Superior temporal gyrus (tissue), 1 donor: ENCODE measurements at regions not wholly inside any gene's neighbourhood (a gene's known extent, or its start where the extent isn't known, plus 50 kb on each side); places are given as distances from the start of the nearest gene placed in this dataset.
A peak's percentile ranks its signal among the peaks of the same experiment; 100 is the strongest.
"Not testable (repeated sequence)": the region's sequence is repeated elsewhere in the genome, so short reads cannot be mapped to it uniquely, and the experiment has no call there.

Experiments used
- DNase-seq: peaks from one replicate; pipeline ENCODE4 v3.0.0-alpha.2; 2016; ENCODE audit errors: extremely low spot score

- no peak for DNase-seq
Measured at GRCh38 chr5:15384176-15384575, 115.8 kb upstream of the FBXL7 start.

DNA sequence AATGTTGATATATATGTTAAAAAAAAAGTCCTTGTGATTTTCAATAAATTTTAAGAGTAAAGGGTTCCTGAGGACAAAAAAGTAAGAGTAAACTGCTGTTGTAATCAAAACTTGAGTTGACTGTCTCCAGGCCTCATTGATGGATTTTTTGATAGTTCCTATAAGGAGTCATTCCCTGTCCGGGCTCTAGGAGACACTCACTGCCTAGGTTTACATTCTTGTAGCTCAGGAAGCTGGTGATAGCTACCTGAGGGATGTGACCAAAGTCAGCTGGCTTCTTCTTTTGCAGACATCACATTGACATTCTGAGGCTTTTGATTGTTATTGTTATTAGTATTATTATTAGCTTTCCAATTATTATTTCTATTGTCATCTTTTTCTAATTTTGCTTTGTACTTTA is 116.5 kb upstream of the FBXL7 start:
- peak; percentile 49 for DNase-seq

- DNase-seq: no peak
Measured at GRCh38 chr5:15383021-15383420, 117.0 kb upstream of the FBXL7 start.

DNA sequence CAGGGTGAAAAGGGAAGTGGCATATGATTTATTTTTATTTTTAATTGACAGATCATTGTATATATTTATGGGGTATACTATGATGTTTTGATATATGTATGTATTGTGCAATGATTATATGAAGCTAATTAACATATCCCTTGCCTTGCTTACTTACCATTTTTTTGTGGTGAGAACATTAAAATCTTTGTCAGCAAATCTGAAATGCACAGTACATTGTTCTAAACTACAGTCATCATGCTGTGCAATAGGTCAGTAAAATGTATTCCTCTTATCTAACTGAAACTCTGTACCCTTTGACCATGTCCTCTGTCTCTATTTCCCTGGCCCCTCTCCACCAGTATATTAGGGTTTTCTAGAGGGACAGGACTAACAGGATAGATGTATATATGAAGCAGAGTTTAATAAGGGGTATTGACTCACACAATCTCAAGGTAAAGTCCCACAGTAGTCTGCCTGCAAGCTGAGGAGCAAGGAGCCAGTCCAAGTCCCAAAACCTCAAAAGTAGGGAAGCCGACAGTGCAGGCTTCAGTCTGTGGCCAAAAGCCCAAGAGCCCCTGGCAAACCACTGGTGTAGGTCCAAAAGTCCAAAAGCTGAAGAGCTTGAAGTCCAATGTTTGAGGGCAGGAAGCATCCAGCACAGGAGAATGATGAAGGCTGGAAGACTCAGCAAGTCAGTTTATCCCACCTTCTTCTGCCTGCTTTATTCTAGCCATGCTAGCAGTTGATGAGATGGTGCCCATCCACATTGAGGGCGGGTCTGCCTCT is 122.2 kb upstream of the FBXL7 start:
- DNase-seq: no peak

DNA sequence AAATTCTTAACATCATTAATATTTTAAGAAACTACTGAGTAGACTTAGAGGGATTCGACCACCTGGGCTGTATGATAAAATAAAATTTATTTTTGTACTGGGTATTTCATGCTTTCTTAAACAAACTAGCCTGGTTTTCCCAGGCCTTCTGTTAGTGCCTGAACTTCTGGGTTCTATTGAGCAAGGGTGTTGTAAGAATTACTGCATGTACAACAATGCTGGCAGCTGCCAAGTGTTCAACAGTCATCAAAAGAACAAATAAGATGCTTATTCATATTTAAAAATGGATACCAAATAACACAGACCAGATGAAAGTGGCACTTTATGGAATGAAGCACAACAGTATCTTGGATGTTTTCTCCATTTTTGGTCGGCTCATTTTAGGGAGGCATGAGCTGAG is 123.2 kb upstream of the FBXL7 start:
- no peak for DNase-seq

DNA sequence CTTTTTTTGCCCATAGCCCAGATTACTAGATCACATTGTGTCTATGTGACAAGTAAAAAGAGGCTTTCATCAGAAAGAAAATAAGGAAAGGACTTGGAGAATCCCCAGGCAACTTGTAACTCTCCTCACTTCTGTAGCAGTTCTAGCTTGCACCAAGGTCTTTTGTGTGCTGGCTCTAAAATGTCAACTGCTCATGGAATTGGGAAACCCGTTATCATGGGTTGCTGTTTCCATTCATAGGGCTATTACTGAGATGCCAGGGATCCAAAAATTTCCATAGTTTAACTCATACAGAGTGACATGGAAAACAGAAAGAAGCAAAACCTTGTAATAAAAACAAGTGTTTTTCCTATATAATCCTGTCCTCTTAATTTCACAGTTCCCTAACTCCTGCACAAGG is 123.9 kb upstream of the FBXL7 start:
- DNase-seq: no peak

GRCh38 chr5:15375559-15375958 is 124.4 kb upstream of the FBXL7 start:
- DNase-seq: no peak

DNA sequence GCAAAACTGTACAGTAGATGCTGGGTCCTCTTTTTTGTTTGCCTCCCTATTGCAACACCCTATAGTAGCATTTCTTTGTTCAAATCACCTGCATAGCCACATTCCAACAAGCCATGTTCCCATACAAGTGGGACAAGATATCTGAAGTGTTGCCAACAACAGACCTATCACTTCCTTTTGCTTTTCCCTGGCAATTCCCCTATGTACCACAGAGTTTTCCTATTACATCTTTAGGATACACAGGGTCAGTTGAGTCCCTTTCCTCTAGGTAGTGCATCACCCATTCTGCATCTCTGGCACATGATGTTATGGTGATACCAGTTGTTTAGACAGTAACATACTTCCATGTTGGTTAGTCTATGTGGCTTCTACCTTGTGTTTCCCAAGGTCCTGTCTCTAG is 125.1 kb upstream of the FBXL7 start:
- DNase-seq: no peak

DNA sequence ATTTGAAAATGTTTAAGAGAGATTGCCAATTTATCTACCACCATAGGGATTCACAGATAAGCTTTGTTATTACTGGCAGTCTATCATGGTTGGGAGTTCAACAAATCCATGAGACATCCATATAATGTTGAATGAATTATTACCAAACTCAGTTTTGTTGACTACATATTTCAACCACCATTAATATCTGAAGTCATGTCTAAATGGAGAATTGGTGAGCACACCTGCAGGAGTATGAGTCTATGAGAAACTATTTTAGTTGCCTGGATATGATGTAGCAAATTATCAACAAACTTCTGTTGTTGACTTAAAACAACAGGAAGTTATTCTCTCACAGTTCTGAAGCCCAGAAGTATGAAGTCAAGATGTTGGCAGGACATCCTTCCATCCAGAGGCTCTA is 126.8 kb upstream of the FBXL7 start:
- DNase-seq: no peak

DNA sequence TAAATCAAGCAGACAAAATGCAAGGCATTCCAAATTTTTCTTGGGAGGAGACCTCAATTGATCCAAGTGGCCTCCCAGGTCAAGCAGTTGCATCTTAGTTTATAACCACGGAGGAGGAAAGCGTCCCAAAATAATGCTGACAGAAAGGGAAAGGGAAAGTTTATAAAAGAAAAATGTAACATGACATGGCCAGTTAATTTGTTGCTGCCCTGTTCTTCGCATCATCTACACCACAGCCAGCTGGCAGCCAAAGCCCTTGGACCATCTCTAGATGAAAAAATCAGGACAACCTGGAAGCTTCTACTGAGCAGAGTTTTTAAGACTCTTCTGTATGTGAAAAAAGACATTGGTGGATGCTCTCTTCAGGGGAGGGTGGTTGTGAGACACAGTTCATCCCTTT is 128.8 kb upstream of the FBXL7 start:
- no peak for DNase-seq

DNA sequence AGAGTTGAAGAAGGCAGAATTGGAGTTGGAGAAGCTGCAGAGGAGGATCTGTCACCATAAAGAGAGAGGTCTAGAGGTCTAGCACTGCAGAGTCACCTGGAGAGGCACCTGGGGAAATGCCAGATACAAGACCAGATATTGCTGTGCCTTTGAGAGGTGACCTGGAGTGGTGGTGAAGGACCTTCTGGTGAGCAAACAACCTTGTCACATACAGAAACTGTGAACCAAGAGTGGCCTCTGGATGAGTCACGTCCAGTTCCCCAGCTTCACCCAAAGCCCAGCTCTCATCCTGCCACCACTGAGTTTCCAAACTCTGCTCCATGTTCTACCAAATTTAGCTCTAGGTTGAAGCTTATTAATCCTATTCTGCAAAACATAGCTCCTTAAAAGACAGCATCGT is 131.1 kb upstream of the FBXL7 start:
- no peak for DNase-seq

- DNase-seq: no peak
Measured at GRCh38 chr5:15367489-15367888, 132.5 kb upstream of the FBXL7 start.

DNA sequence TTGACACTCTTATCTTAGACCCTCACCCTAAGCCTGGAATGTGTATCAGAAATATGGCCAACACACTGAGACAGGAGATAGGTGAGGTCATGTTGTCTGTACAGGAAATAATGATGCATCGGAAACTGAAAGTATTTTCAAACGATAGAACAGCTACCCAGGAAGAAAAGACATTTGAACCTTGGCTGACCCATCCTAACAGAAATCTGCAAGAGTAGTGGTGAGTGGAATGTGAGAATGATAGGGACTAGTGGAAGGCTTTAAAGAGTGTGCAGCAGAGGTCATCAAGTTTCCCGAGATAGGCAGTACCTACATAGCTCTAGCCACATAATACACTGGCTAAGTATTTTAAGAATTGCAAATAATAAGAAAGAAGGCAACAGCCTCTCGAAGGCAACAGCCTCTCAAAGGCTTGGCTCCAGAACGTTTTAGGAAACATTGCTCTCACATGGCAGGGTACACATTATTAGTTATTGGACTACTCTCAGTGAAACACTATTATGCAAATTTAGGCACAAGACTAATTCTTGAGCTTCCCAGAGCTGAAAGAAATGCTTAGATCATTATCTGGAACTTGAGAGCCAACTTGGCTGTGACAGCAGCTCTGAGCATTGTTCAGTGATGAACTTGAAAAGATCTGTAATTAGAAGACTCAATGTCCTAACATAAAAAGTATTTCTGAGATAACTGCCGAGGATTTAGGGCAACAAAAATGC is 133.1 kb upstream of the FBXL7 start:
- DNase-seq: peak; percentile 40

- DNase-seq: no peak
Measured at GRCh38 chr5:15365070-15365469, 134.9 kb upstream of the FBXL7 start.

- DNase-seq: no peak
Measured at GRCh38 chr5:15363601-15364000, 136.4 kb upstream of the FBXL7 start.

DNA sequence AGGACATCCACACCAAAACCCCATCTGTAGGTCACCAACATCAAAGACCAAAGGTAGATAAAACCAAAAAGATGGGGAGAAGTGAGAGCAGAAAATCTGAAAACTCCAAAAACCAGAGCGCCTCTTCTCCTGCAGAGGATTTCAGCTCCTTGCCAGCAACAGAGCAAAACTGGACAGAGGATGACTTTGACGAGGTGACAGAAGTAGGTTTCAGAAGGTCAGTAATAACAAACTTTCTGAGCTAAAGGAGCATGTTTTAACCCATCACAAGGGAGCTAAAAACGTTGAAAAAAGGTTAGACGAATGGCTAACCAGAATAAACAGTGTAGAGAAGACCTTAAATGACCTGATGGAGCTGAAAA is 142.9 kb upstream of the FBXL7 start:
- not testable (repeated sequence) for DNase-seq

- DNase-seq: not testable (repeated sequence)
Measured at GRCh38 chr5:15356308-15357091, 143.5 kb upstream of the FBXL7 start.

DNA sequence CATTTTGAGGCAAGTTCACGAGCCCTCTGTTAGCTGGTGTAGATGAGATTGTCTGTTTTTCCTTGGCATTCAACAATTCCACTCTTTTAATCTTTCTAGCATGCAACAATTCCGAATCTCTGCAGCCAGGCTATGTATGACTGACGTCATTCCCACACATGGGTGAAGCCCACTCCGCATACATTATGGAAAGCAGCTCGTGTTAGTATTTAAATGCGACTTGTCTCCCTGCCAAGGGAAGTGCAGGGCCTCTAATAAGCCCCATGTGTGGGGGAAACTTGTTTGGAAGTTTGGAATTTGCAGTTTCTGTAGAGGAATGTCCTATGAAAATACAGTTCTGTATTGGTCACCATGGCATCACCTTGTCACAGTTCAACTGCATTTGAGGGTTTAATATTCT is 146.0 kb upstream of the FBXL7 start:
- no peak for DNase-seq

DNA sequence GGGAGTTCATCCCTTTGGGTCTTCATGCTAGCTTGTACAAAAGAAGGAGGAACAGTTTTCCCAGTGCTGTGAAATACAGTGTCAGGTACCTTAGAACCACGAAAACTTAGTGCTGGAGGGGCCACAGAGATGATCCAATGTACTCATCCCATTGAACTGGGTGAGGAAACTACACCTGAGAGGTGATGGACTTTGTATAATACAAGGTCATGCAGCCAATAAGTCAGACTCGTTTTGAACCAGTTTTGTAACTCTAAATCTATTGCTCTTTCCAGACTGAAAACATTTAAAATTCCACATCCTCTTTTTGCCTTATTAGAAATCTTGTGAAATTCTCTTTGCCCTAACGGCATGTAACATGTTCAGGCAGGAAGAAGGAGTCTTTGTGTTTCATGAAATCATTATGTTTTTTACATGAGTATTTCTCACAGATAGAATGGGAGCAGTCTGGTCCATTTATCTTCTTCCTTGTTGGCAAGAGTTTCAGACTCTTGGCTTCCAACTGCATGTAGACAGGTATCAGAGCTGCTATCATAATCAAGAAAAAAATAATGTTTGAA is 146.8 kb upstream of the FBXL7 start:
- DNase-seq: no peak

DNA sequence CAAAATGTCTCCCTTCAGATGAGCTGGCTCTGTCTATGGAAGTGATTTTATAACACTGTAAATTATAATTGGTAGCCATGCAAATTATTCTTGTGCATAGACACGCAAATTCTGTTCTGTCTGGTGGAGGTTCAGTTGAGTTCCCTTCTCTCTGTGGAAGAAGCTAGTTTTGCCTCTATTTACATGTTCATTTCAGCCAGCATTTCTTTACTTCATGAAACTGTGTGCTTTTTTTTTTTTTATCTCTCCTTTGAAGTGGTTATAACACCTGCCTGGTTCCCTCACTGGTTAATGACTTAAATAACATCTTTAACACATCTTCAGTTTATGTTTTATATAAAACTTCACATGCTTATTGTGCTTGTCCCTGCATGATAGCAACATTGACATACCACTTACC is 149.4 kb upstream of the FBXL7 start:
- no peak for DNase-seq

DNA sequence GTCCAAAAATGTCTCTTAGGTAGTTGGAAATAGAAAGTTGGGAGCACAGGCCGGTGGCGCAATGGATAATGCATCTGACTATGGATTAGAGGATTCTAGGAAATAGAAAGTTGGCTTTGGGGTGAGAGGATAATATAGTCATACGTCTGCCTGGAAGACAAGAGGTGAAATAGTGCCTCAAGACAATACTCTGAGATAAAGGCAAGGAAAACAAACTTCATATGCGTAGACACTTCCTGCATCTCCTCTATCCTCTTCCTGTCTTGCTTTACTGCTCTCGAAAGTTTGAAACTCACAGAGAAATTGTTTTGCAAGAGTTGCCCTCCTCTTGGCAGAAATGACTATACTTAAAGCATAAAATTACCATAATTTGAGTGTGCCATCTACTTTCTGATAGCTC is 153.2 kb upstream of the FBXL7 start:
- DNase-seq: no peak

DNA sequence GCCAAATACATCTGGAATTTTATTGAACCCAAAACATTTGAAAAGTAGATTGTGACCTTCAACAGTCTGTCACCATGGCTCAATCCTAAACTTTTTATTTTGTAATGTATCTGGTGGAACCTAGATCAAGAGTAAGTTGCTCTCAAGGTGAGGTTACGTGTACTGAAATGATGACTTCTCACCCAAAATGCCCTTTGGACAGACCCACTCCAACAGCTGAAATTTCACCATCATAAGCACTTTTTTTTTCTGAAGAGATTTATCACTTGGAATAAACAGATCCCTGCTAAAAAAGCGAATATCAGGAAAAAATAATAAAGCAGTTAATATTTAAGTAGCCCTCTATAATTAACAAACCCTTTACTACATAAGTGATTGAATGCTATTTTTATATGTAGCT is 155.0 kb upstream of the FBXL7 start:
- DNase-seq: no peak

DNA sequence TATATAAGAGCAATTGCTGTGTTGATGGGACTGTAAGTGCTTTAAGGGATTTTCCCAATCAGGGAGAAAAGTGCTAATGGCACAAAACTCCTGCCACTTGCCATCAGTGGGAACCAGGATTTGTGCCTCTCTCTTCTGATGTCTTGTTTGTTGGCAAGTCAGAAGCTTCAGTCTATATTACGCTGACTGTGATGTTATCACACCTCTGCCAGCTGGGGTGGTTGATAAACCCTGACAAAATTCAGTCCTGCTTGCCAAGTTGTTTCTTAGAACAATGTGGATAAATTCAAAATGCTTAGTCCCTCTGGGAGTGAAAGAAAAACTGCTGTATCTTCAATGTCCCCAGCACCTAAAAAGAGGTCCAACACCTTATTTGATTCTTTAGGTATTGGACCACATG is 161.4 kb upstream of the FBXL7 start:
- no peak for DNase-seq
